ENCODE measurements at regions not wholly inside any gene's neighbourhood (a gene's known extent, or its start where the extent isn't known, plus 50 kb on each side); places are given as distances from the start of the nearest gene placed in this dataset.

DNA sequence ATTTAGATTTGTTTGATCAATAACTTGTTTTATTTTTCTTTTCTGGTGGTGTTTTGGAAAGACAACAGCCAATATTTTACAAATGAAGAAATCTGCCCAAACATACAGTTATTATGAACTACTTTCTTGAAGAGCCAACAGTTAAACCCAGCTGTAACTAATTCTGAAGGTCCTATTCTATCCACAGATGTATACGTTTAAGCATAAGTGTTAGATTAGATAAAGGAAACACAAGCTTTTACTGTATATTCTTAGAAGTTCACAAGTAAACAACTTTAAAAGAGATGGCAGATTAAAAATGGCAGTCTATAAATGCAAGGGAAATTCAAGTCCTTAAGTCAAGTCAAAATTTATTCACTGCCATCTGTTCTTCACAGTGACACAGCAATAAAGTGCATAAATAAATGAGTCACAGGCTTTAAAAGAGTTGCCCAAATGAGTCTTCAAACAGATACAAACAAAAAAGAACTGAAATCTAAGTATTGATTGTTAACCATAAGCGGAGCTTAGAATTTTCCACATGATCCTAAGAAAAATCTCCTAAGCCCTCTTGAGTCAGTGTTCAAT, 49.9 kb upstream of the KCNH1 start:
- no peak overlapping the region for H3K4me3 ChIP-seq (ENCODE audit: low read depth, low read length)
- DNase-seq (ENCODE audit: low read depth) = peak; percentile 52
- TF ChIP-seq, protein P1, sequence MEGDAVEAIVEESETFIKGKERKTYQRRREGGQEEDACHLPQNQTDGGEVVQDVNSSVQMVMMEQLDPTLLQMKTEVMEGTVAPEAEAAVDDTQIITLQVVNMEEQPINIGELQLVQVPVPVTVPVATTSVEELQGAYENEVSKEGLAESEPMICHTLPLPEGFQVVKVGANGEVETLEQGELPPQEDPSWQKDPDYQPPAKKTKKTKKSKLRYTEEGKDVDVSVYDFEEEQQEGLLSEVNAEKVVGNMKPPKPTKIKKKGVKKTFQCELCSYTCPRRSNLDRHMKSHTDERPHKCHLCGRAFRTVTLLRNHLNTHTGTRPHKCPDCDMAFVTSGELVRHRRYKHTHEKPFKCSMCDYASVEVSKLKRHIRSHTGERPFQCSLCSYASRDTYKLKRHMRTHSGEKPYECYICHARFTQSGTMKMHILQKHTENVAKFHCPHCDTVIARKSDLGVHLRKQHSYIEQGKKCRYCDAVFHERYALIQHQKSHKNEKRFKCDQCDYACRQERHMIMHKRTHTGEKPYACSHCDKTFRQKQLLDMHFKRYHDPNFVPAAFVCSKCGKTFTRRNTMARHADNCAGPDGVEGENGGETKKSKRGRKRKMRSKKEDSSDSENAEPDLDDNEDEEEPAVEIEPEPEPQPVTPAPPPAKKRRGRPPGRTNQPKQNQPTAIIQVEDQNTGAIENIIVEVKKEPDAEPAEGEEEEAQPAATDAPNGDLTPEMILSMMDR (IDR thresholded peaks at IDR 0.05; ENCODE audit: control insufficient read depth, extremely low read depth, insufficient read depth) = no peak
